Psoas muscle (tissue), 7 donors: ENCODE measurements at regions not wholly inside any gene's neighbourhood (a gene's known extent, or its start where the extent isn't known, plus 50 kb on each side); places are given as distances from the start of the nearest gene placed in this dataset.

ENCODE experiments used
- ATAC-seq, 4 donors: fragments of 200-7000 bp; cut with Tn5 transposase; one replicate each; pipeline ENCODE4 v1.9.1; 2020; ENCODE audit warnings: moderate library complexity in 3 of 4, mild to moderate bottlenecking in 2 of 4
- DNase-seq, 2 donors: peaks; one replicate each; pipeline ENCODE4 v3.0.0-alpha.2; 2020
- H3K27ac ChIP-seq: fragments of 200-600 bp; one replicate; pipeline ENCODE4 v1.8.0; 2022
- H3K27me3 ChIP-seq, 3 donors: fragments of 200-600 bp in 1 of 3; one replicate each; pipeline versions ENCODE4 v1.6.1 to v1.8.0; 2013 to 2022; ENCODE audit warnings: low read length in 2 of 3, mild to moderate bottlenecking in 2 of 3, moderate library complexity in 1 of 3; ENCODE audit not compliant: insufficient read depth in 3 of 3
- H3K36me3 ChIP-seq, 2 donors: fragments of 200-600 bp in 1 of 2; one replicate each; pipeline versions ENCODE4 v1.6.1 to v1.8.0; 2013 to 2022; ENCODE audit warnings: low read depth in 1 of 2, mild to moderate bottlenecking in 1 of 2, moderate library complexity in 1 of 2; ENCODE audit not compliant: insufficient read depth in 1 of 2
- H3K4me1 ChIP-seq: fragments of 200-600 bp; one replicate; pipeline ENCODE4 v1.8.0; 2022
- H3K4me3 ChIP-seq: fragments of 200-600 bp; one replicate; pipeline ENCODE4 v1.8.0; 2022; ENCODE audit warnings: mild to moderate bottlenecking
- H3K9me3 ChIP-seq: fragments of 200-600 bp; one replicate; pipeline ENCODE4 v1.8.0; 2022
- CTCF ChIP-seq: fragments of 200-600 bp; IDR thresholded peaks from one replicate; pipeline ENCODE4 v1.8.0; 2022; ENCODE audit warnings: antibody characterized with exemption
- WGBS, 3 donors: extraction: QIAGEN DNeasy Blood & Tissue Kit; methylation state at CpG; one replicate each; pipeline versions ENCODE4 v1.1.6 to v1.1.7; 2013; 5-methylcytosine and 5-hydroxymethylcytosine counted together
- intact Hi-C, 2 donors: fragments of 100-400 bp; cut with DNase I; formaldehyde crosslinking; loops; one replicate each; pipeline versions ENCODE4 v1.11.0 to v1.14.2; 2022
- donor health status: healthy with polysubstance abuse.
- donor health status: DM: no; HTN: no; CAD: no; lungs with moderate emphysema.
- donor health status: Bipolar disorder and iron deficiency.
- donor health status: healthy.
- donor health status: DM: yes; HTN: yes; CAD: no.
- donor health status: DM: no; HTN: no; CAD: no.
- donor health status: DM: yes; HTN: yes; CAD: no.

DNA sequence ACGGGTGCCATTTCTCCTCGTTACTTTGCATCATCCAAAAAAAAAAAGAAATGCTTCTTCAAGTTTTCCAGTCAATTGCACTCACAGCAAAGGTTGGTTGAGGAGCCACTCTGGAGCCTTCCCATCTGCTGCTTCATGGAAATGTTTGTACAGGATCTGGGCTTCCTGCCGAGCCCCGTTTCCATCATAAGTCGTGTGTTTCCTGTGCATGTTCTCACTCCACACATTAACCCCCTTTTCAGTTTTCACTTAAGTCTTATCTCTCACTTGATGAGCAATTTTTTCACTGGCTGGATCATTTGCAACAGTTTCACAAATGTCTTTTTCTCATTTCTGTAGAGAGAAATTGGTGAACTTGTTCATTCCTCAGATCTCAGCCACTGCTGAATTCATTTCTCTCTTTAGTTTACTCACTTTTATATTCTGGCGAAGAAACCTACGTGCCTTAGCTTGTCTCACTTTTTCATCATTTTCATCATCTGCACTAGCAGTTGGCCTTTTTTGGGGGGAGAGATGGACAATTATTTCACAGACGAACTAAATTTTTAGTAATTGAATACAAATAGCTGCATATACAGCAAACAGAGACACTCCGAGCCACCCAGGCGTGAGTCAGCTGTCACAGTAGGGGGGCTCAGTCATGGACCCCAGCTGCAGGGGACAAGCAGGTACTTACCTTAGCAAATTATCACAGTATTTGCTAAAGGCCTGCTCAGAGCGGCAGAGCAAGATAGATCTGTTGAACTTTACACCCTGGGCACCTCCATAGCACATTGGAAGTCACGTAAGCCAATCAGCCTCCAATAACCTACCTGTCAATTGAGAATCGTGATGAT lies 750.8 kb upstream of the ID2 start:
- 73 to 79% (median 78%) methylated on average over 13 of the region's 13 CpGs for WGBS, 3 donors
- no peaks in the 10 kb centered on the region for H3K4me1 ChIP-seq
- no peaks in the 10 kb centered on the region for H3K9me3 ChIP-seq
- H3K27ac ChIP-seq: no peak overlapping the region
- H3K36me3 ChIP-seq: no peaks in the 10 kb centered on the region
- DNase-seq (no peak), ATAC-seq (no peak)
- H3K4me3 ChIP-seq: no peak overlapping the region
- peaks cover 0 to 3% (median 0%) of the 10 kb centered on the region in 3 donors for H3K27me3 ChIP-seq
- intact Hi-C loops: no loop called here
- no peak for TF ChIP-seq CTCF

- intact Hi-C loops: no loop called here
- TF ChIP-seq CTCF: no peak
Measured at GRCh38 chr2:7931808-7932207, 750.0 kb upstream of the ID2 start.

DNA sequence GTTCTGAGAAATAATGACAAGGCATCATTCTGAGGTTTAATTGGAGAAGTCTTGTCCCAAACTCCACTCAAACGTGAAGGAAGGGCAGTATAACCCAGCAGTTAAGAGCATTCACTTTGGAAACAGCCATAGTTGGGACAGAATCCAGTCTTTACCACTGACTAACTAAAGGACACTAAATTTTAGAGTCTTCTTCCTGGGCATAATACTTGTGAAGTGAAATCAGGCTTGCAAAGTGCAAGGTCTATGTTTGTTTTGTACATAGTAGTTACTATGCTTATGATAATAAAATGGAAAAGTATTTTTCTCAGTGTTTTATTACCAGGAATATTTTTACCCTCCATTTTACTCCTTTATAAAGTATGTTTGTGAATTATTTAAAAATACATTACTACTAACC lies 748.2 kb upstream of the ID2 start:
- intact Hi-C loops: no loop called here
- no peak for TF ChIP-seq CTCF
- DNase-seq (no peak), ATAC-seq (no peak)
- no peaks in the 10 kb centered on the region for H3K9me3 ChIP-seq
- H3K36me3 ChIP-seq: no peaks in the 10 kb centered on the region
- peaks cover 0 to 3% (median 0%) of the 10 kb centered on the region in 3 donors for H3K27me3 ChIP-seq
- H3K4me3 ChIP-seq: no peak overlapping the region
- no peaks in the 10 kb centered on the region for H3K4me1 ChIP-seq
- WGBS, 3 donors: 49 to 62% (median 58%) methylated on average over 1 of the region's 1 CpG
- no peak overlapping the region for H3K27ac ChIP-seq

More at GRCh38 chr2:7931808-7932207, 750.0 kb upstream of the ID2 start:
- Histone ChIP-seq H3K36me3 (no peaks in the 10 kb centered on the region), H3K4me1 (no peaks in the 10 kb centered on the region), H3K27ac (no peak overlapping the region), H3K9me3 (no peaks in the 10 kb centered on the region), H3K27me3 (peaks cover 0 to 3% (median 0%) of the 10 kb centered on the region in 3 donors), H3K4me3 (no peak overlapping the region)
- ATAC-seq (no peak), DNase-seq (no peak)
- WGBS, 3 donors: 77 to 83% (median 81%) methylated on average over 4 of the region's 4 CpGs

DNA sequence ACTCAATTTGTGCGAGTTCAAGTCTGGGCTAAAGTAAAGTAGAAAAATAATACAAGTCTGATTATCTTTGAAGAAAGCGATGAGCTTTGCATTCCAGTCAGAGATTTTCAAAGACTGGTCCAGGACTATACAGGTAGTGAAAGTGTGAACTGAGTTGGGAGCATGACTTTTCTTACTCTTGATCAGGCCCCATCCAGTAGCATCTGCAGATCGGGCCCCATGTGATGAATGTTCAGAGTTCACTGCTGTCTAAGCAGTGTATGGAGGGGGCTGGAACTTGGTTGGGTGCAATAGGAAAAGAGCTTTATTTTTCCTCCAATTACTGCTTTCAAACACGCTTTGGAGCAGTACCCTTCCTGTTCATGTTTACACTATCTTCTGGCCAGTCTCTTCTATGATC lies 747.4 kb upstream of the ID2 start:
- no peak for DNase-seq
- Histone ChIP-seq H3K4me3 (no peak overlapping the region), H3K36me3 (no peaks in the 10 kb centered on the region), H3K27ac (no peak overlapping the region), H3K4me1 (no peaks in the 10 kb centered on the region), H3K9me3 (no peaks in the 10 kb centered on the region), H3K27me3 (peaks cover 0 to 2% (median 0%) of the 10 kb centered on the region in 3 donors)
- no peak for TF ChIP-seq CTCF
- 92 to 97% (median 92%) methylated on average over 4 of the region's 4 CpGs for WGBS, 3 donors
- intact Hi-C loops: no loop called here
- ATAC-seq: no peak

DNA sequence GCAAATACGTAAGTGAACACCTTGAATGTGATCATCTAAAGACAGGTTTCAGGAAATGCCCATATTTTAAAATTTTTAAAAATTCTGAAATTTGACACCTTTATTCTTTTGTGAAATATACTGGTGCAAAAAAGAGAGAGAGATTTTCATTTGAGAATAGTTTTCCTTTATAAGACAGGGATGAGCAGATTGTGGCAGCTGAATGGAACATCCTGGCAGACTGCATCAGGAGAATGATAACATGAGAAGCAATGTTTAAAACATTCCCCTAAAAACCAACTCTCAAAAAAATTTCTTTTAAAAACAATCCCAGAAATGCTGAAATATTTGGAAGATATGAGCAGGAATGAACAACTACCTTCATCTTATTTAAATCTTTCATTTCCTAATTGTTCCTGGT lies 744.8 kb upstream of the ID2 start:
- Histone ChIP-seq H3K36me3 (no peaks in the 10 kb centered on the region), H3K4me3 (no peak overlapping the region), H3K9me3 (no peaks in the 10 kb centered on the region), H3K4me1 (no peaks in the 10 kb centered on the region), H3K27me3 (no peaks in the 10 kb centered on the region), H3K27ac (no peak overlapping the region)
- intact Hi-C loops: no loop called here
- no peak for TF ChIP-seq CTCF
- ATAC-seq: no peak
- 90 to 100% (median 96%) methylated on average over 1 of the region's 1 CpG for WGBS, 3 donors
- no peak for DNase-seq
